HEK293 (cell line): ENCODE measurements at regions not wholly inside any gene's neighbourhood (a gene's known extent, or its start where the extent isn't known, plus 50 kb on each side); places are given as distances from the start of the nearest gene placed in this dataset.

Source experiments
- RBAK ChIP-seq: fragments of 450-650 bp; formaldehyde crosslinking; IDR thresholded peaks from 2 replicates; pipeline ENCODE4 v1.5.1; 2016; ENCODE audit warnings: missing biosample characterization, missing genetic modification characterization
- ZNF23 ChIP-seq: fragments of 450-650 bp; formaldehyde crosslinking; IDR thresholded peaks from 2 replicates; pipeline ENCODE4 v1.5.1; 2016; ENCODE audit warnings: missing biosample characterization, missing genetic modification characterization, borderline replicate concordance
- TF ChIP-seq, protein P1 (sequence below): fragments of 450-650 bp; formaldehyde crosslinking; IDR thresholded peaks from 2 replicates; pipeline ENCODE4 v1.5.1; 2016; ENCODE audit warnings: missing biosample characterization, missing genetic modification characterization

GRCh38 chr7:46791188-46791587 lies 790.7 kb downstream of the TNS3 start:
- TF ChIP-seq ZNF23 (no peak), RBAK (tag by site-specific recombination) (no peak)
- TF ChIP-seq, protein P1, sequence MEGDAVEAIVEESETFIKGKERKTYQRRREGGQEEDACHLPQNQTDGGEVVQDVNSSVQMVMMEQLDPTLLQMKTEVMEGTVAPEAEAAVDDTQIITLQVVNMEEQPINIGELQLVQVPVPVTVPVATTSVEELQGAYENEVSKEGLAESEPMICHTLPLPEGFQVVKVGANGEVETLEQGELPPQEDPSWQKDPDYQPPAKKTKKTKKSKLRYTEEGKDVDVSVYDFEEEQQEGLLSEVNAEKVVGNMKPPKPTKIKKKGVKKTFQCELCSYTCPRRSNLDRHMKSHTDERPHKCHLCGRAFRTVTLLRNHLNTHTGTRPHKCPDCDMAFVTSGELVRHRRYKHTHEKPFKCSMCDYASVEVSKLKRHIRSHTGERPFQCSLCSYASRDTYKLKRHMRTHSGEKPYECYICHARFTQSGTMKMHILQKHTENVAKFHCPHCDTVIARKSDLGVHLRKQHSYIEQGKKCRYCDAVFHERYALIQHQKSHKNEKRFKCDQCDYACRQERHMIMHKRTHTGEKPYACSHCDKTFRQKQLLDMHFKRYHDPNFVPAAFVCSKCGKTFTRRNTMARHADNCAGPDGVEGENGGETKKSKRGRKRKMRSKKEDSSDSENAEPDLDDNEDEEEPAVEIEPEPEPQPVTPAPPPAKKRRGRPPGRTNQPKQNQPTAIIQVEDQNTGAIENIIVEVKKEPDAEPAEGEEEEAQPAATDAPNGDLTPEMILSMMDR = no peak
